ENCODE measurements at regions not wholly inside any gene's neighbourhood (a gene's known extent, or its start where the extent isn't known, plus 50 kb on each side); places are given as distances from the start of the nearest gene placed in this dataset.

- TF ChIP-seq CTCF (IDR thresholded peaks at IDR 0.05) (no peak), POLR2AphosphoS5 (IDR thresholded peaks at IDR 0.05) (no peak), POLR2A (IDR thresholded peaks at IDR 0.05) (no peak), EP300 (IDR thresholded peaks at IDR 0.05; ENCODE audit: low read depth) (no peak)
Observed at GRCh38 chr1:229778794-229779193, 152.7 kb downstream of the URB2 start.
